ENCODE measurements at regions not wholly inside any gene's neighbourhood (a gene's known extent, or its start where the extent isn't known, plus 50 kb on each side); places are given as distances from the start of the nearest gene placed in this dataset.

GRCh38 chr21:27548486-27548885 is 581.6 kb upstream of the ADAMTS5 start:
- FAIRE-seq: no peak
- H3K9ac ChIP-seq (replicated peaks; ENCODE audit: extremely low read depth, insufficient read depth, low read length): no peak overlapping the region
- no peak overlapping the region for H2AFZ ChIP-seq (ENCODE audit: low read depth, low read length)
- no peak overlapping the region for H3K27ac ChIP-seq (ENCODE audit: insufficient read depth, low read depth, low read length)
- TF ChIP-seq JUN (IDR thresholded peaks at IDR 0.05; ENCODE audit: borderline replicate concordance, insufficient read depth, insufficient read length, low read depth): no peak
- TF ChIP-seq CTCF (IDR thresholded peaks at IDR 0.05; ENCODE audit: extremely low read depth in 1 of 2, insufficient read depth in 1 of 2, low read depth in 1 of 2, low read length in 2 of 2): no peak
- no peak for TF ChIP-seq POLR2A (IDR thresholded peaks at IDR 0.05; ENCODE audit: low read depth, low read length)
- TF ChIP-seq EZH2 (IDR thresholded peaks at IDR 0.05; ENCODE audit: borderline replicate concordance, low read depth, low read length, severe bottlenecking): no peak
- TF ChIP-seq GATA2 (IDR thresholded peaks at IDR 0.05; ENCODE audit: insufficient read depth, insufficient read length, low read depth, low read length): no peak
- TF ChIP-seq, protein P1, sequence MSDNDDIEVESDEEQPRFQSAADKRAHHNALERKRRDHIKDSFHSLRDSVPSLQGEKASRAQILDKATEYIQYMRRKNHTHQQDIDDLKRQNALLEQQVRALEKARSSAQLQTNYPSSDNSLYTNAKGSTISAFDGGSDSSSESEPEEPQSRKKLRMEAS (IDR thresholded peaks at IDR 0.05; ENCODE audit: insufficient read depth, insufficient read length): no peak
- no peak for TF ChIP-seq FOS (IDR thresholded peaks at IDR 0.05; ENCODE audit: borderline replicate concordance, insufficient read depth, low read length)
- no peak for TF ChIP-seq POLR2AphosphoS5 (IDR thresholded peaks at IDR 0.05; ENCODE audit: insufficient read depth, low read depth, low read length)
- no peaks in the 10 kb centered on the region for H3K9me1 ChIP-seq (replicated peaks; ENCODE audit: control insufficient read depth, extremely low read depth, insufficient read depth, low read length)
- H3K4me1 ChIP-seq (ENCODE audit: control insufficient read depth, extremely low read depth, insufficient read depth, low read length): no peaks in the 10 kb centered on the region
- H3K27me3 ChIP-seq (ENCODE audit: control insufficient read depth in 2 of 2, insufficient read depth in 2 of 2, low read length in 2 of 2): peaks cover 0 to 3% of the 10 kb centered on the region in 2 experiments
- ChIA-PET POLR2A (no interaction called here), CTCF (no interaction called here)
- no peak for DNase-seq (ENCODE audit: low read depth, low spot score)
- dilution Hi-C loops (cut with MboI; ENCODE audit: extremely low pct_ligation_motif_present, low sequenced_read_pairs): no loop called here
- no peak overlapping the region for H3K4me2 ChIP-seq (ENCODE audit: insufficient read depth, low read length)
- H4K20me1 ChIP-seq (replicated peaks; ENCODE audit: control insufficient read depth, extremely low read depth, insufficient read depth, low read length): no peaks in the 10 kb centered on the region
- intact Hi-C loops (cut with micrococcal nuclease): no loop called here
- no peaks in the 10 kb centered on the region for H3K79me2 ChIP-seq (ENCODE audit: control insufficient read depth, insufficient read depth, low read length)
- BruUV-seq (replicated peaks): no TSS peak
- no peaks in the 10 kb centered on the region for H3K9me3 ChIP-seq (replicated peaks; ENCODE audit: control insufficient read depth, insufficient read depth, low read length)
- H3K36me3 ChIP-seq (ENCODE audit: control insufficient read depth in 2 of 2, extremely low read depth in 1 of 2, insufficient read depth in 2 of 2, low read length in 2 of 2): no peaks in the 10 kb centered on the region
- H3K4me3 ChIP-seq (replicated peaks in 1 of 3; ENCODE audit: insufficient read depth in 1 of 3, low read depth in 1 of 3, low read length in 3 of 3): no peak overlapping the region
